ENCODE measurements at regions not wholly inside any gene's neighbourhood (a gene's known extent, or its start where the extent isn't known, plus 50 kb on each side); places are given as distances from the start of the nearest gene placed in this dataset.

GRCh38 chr13:21996049-21996448 is 325.2 kb downstream of the FGF9 start:
- POLR2A ChIA-PET (ENCODE audit: unreplicated experiment), result no interaction called here
- Histone ChIP-seq H3K4me3 (ENCODE audit: insufficient read depth, low read depth, low read length) (no peak overlapping the region), H3K27ac (ENCODE audit: insufficient read depth, low read length) (no peak overlapping the region), H4K91ac (ENCODE audit: insufficient read depth, low read depth, low read length) (no peak overlapping the region), H2AK9ac (replicated peaks; ENCODE audit: low read depth, low read length, poor library complexity) (no peak overlapping the region), H3K23ac (ENCODE audit: low read depth, low read length) (no peak overlapping the region; the same call in 1 of the 2 replicates), H3K18ac (ENCODE audit: low read depth, low read length) (no peak overlapping the region), H4K5ac (ENCODE audit: low read depth, low read length) (no peak overlapping the region), H3K79me1 (ENCODE audit: low read depth in 1 of 2, low read length in 2 of 2) (no peaks in the 10 kb centered on the region), H3K27me3 (ENCODE audit: control insufficient read depth, insufficient read depth, low read length) (peaks cover 4% of the 10 kb centered on the region; the same call in 1 of the 2 replicates), H4K8ac (ENCODE audit: low read depth in 2 of 2, low read length in 2 of 2) (no peak overlapping the region), H4K20me1 (ENCODE audit: insufficient read depth, low read length) (no peaks in the 10 kb centered on the region), H2BK20ac (ENCODE audit: low read depth, low read length) (no peak overlapping the region), H3K9me3 (ENCODE audit: control insufficient read depth, insufficient read depth, low read length) (no peaks in the 10 kb centered on the region), H2AK5ac (ENCODE audit: low read depth, low read length) (no peak overlapping the region), H2AFZ (replicated peaks; ENCODE audit: low read length, poor library complexity) (no peak overlapping the region), H3K4ac (ENCODE audit: low read depth, low read length) (no peak overlapping the region), H3K56ac (ENCODE audit: extremely low read depth, insufficient read depth, low read length) (no peak overlapping the region), H2BK120ac (ENCODE audit: low read depth, low read length) (no peak overlapping the region), H3K4me1 (ENCODE audit: control insufficient read depth, insufficient read depth, low read length) (no peaks in the 10 kb centered on the region), H3K9me1 (ENCODE audit: insufficient read depth, low read length) (no peaks in the 10 kb centered on the region), H3K4me2 (ENCODE audit: low read depth, low read length) (no peak overlapping the region), H3K14ac (replicated peaks; ENCODE audit: low read depth, low read length) (no peak overlapping the region), H2BK5ac (ENCODE audit: low read depth, low read length, poor library complexity, severe bottlenecking) (no peak overlapping the region), H2BK15ac (ENCODE audit: low read depth, low read length) (no peak overlapping the region), H3K9ac (ENCODE audit: low read depth, low read length) (no peak overlapping the region), H3K36me3 (ENCODE audit: control insufficient read depth, insufficient read depth, low read length) (no peaks in the 10 kb centered on the region)
- intact Hi-C loops (cut with micrococcal nuclease), result no loop called here
- DNase-seq (no peak), ATAC-seq (ENCODE audit: low read depth) (no peak)
- in situ Hi-C loops (cut with MboI; ENCODE audit: low sequenced_read_pairs), result no loop called here
- dilution Hi-C loops (cut with HindIII; ENCODE audit: low sequenced_read_pairs, unreplicated experiment), result no loop called here
- TF ChIP-seq RFX5 (IDR thresholded peaks at IDR 0.05; ENCODE audit: low read depth, low read length) (no peak), ELK1 (IDR thresholded peaks at IDR 0.05; ENCODE audit: borderline replicate concordance, low read depth, low read length) (no peak), NFE2L2 (IDR thresholded peaks at IDR 0.05; ENCODE audit: low read depth, low read length) (no peak), CHD1 (IDR thresholded peaks at IDR 0.05; ENCODE audit: low read depth, low read length) (no peak), FOS (IDR thresholded peaks at IDR 0.05; ENCODE audit: low read depth, low read length) (no peak), CTCF (conservative IDR thresholded peaks at IDR 0.05; ENCODE audit: low read depth, low read length) (no peak), MAFK (IDR thresholded peaks at IDR 0.05; ENCODE audit: low read depth, low read length) (no peak), USF2 (IDR thresholded peaks at IDR 0.05; ENCODE audit: low read depth, low read length) (no peak), CEBPB (IDR thresholded peaks at IDR 0.05; ENCODE audit: low read depth, low read length) (no peak), MXI1 (IDR thresholded peaks at IDR 0.05; ENCODE audit: borderline replicate concordance, low read depth, low read length) (no peak), SMC3 (IDR thresholded peaks at IDR 0.05; ENCODE audit: low read depth, low read length) (no peak), RCOR1 (IDR thresholded peaks at IDR 0.05; ENCODE audit: insufficient replicate concordance, low read length) (no peak), RAD21 (IDR thresholded peaks at IDR 0.05; ENCODE audit: low read length) (no peak), BHLHE40 (IDR thresholded peaks at IDR 0.05; ENCODE audit: low read depth, low read length) (no peak), POLR2A (IDR thresholded peaks at IDR 0.05; ENCODE audit: low read depth, low read length) (no peak)
- CTCF ChIA-PET, result no interaction called here
- no TSS peak for BruUV-seq (replicated peaks)
- no CpG with 5 or more reads among the region's 3 CpGs for WGBS, 2 experiments (ENCODE audit: extremely low coverage in 2 of 2, insufficient read length in 1 of 2)
